Mesendoderm (in vitro differentiated cells): ENCODE measurements at regions not wholly inside any gene's neighbourhood (a gene's known extent, or its start where the extent isn't known, plus 50 kb on each side); places are given as distances from the start of the nearest gene placed in this dataset.
"Not testable (repeated sequence)": the region's sequence is repeated elsewhere in the genome, so short reads cannot be mapped to it uniquely, and the experiment has no call there.

Experiments
- DNase-seq: peaks from one replicate; pipeline ENCODE4 v3.0.0; 2013
- H2AK5ac ChIP-seq: 2 replicates; pipeline ENCODE4 v1.6.1; 2013; ENCODE audit warnings: low read length, inconsistent platforms
- H2BK120ac ChIP-seq: 2 replicates; pipeline ENCODE4 v1.6.1; 2013; ENCODE audit warnings: low read depth, mild to moderate bottlenecking, low read length, moderate library complexity, mixed read lengths
- H2BK15ac ChIP-seq: replicated peaks from 2 replicates; pipeline ENCODE4 v1.6.1; 2013; ENCODE audit warnings: low read depth, mild to moderate bottlenecking, moderate library complexity
- H2BK5ac ChIP-seq: 2 replicates; pipeline ENCODE4 v1.6.1; 2013; ENCODE audit warnings: low read length, inconsistent platforms
- H3K18ac ChIP-seq: 2 replicates; pipeline ENCODE4 v1.6.1; 2013; ENCODE audit warnings: mild to moderate bottlenecking, low read length, mixed read lengths
- H3K23ac ChIP-seq: one replicate; pipeline ENCODE4 v1.6.1; 2013; ENCODE audit warnings: low read length
- H3K27ac ChIP-seq: 2 replicates; pipeline ENCODE4 v1.5.1; 2013; ENCODE audit warnings: low read depth, mild to moderate bottlenecking, inconsistent platforms, low read length, moderate library complexity
- H3K27me3 ChIP-seq: 2 replicates; pipeline ENCODE4 v1.6.1; 2013; ENCODE audit warnings: low read length, control low read depth, mild to moderate bottlenecking, inconsistent platforms; ENCODE audit not compliant: insufficient read depth, poor library complexity
- H3K36me3 ChIP-seq: 2 replicates; pipeline ENCODE4 v1.6.1; 2013; ENCODE audit warnings: low read length, inconsistent platforms; ENCODE audit not compliant: control insufficient read depth, insufficient read depth
- H3K4ac ChIP-seq: one replicate; pipeline ENCODE4 v1.6.1; 2013; ENCODE audit warnings: low read depth, mild to moderate bottlenecking, low read length, moderate library complexity
- H3K4me1 ChIP-seq: 2 replicates; pipeline ENCODE4 v1.6.1; 2013; ENCODE audit warnings: low read depth, low read length, inconsistent platforms; ENCODE audit not compliant: control insufficient read depth
- H3K4me2 ChIP-seq: 2 replicates; pipeline ENCODE4 v1.6.1; 2013; ENCODE audit warnings: low read length
- H3K4me3 ChIP-seq: 2 replicates; pipeline ENCODE4 v1.5.1; 2013; ENCODE audit warnings: mild to moderate bottlenecking, low read length
- H3K56ac ChIP-seq: one replicate; pipeline ENCODE4 v1.6.1; 2013; ENCODE audit warnings: low read length
- H3K79me1 ChIP-seq: 2 replicates; pipeline ENCODE4 v1.6.1; 2013; ENCODE audit warnings: low read length, inconsistent platforms
- H3K79me2 ChIP-seq: 2 replicates; pipeline ENCODE4 v1.6.1; 2013; ENCODE audit warnings: mild to moderate bottlenecking, low read length; ENCODE audit not compliant: control insufficient read depth, insufficient read depth
- H3K9ac ChIP-seq: 2 replicates; pipeline ENCODE4 v1.6.1; 2013; ENCODE audit warnings: low read length, inconsistent platforms
- H4K5ac ChIP-seq: one replicate; pipeline ENCODE4 v1.6.1; 2013; ENCODE audit warnings: low read length
- H4K8ac ChIP-seq: one replicate; pipeline ENCODE4 v1.6.1; 2013; ENCODE audit warnings: low read depth, mild to moderate bottlenecking, control low read depth, low read length, moderate library complexity
- WGBS: extraction: QIAGEN DNeasy Blood & Tissue Kit; methylation state at CpG from one replicate; pipeline ENCODE4 v1.1.7; 2013; ENCODE audit warnings: low lambda C conversion rate, missing lambda C conversion rate; ENCODE audit not compliant: insufficient coverage; ENCODE audit errors: extremely low coverage; 5-methylcytosine and 5-hydroxymethylcytosine counted together

DNA sequence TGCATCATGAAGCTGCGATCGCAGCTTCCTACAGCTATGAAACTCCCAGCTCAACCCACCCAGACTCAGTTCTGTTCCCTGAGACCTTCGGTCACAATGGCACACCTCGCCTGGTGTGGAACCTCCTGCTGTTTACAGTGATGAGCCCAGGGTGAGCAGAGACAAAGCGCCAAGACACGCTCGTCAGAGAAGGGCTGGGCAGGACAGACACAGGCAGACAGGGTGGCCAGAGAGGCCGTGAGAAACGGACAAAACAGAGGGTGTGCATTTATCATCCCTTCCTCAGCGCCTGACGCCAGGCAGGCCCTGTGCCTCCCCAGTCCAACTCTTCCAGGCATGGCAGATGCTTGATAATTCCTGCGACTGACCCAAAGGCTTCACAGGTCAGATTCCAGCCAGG lies 324.5 kb downstream of the CACNA1B start:
- not testable (repeated sequence) for H2BK120ac ChIP-seq, DNase-seq, H3K79me1 ChIP-seq, H2BK15ac ChIP-seq, H3K4me2 ChIP-seq, H4K8ac ChIP-seq, H3K4ac ChIP-seq, H3K18ac ChIP-seq, H3K27ac ChIP-seq, H3K79me2 ChIP-seq, H2BK5ac ChIP-seq, H3K4me1 ChIP-seq, H4K5ac ChIP-seq, H3K4me3 ChIP-seq, H2AK5ac ChIP-seq, H3K56ac ChIP-seq, H3K27me3 ChIP-seq, H3K23ac ChIP-seq, H3K36me3 ChIP-seq, H3K9ac ChIP-seq
- no CpG with 5 or more reads among the region's 12 CpGs for WGBS

DNA sequence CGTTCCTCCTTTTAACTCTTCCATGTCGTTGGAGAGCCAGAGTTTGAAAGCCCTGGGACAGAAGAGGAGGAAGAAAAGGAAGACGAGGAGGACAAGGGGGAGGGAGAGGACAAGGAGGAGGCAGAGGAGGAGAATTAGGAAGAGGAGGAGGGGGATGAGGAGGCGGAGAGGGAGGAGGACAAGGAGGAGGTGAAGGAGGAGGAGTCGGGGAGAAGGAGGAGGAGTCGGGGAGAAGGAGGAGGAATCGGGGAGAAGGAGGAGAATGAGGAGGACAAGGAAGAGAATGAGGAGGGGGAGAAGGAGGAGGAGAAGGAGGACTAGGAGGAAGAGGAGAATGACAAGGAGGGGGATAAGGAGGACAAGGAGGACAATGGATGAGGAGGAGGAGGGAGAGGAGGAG lies 325.7 kb downstream of the CACNA1B start:
- H3K4ac ChIP-seq, H2AK5ac ChIP-seq, H3K36me3 ChIP-seq, H3K4me1 ChIP-seq, H3K18ac ChIP-seq, DNase-seq, H3K4me2 ChIP-seq, H2BK15ac ChIP-seq, H3K27me3 ChIP-seq, H2BK5ac ChIP-seq, H3K56ac ChIP-seq, H3K23ac ChIP-seq, H3K79me1 ChIP-seq, H3K4me3 ChIP-seq, H4K8ac ChIP-seq, H3K9ac ChIP-seq, H4K5ac ChIP-seq, H3K27ac ChIP-seq, H2BK120ac ChIP-seq, H3K79me2 ChIP-seq: not testable (repeated sequence)
- WGBS: 100% methylated on average over 3 of the region's 7 CpGs

DNA sequence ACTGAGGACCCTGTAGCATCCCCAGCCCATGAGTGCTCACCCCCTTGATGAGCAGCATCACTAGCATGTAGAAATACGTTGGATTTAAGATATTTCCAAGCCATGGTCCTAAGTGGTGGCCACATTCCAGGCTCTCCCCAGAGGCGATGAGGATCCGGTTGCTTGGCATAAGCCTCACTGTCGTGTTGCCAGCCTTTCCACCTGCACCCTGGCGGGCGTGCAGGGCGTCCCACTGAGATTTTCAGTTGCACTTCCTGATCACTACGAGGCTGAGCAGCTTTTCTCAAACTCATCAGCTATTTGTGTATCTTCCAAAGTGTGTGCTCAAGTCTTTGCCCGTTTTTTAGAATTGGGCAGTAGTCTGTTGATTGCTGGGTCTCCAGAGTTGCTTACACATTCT lies 326.3 kb downstream of the CACNA1B start:
- H3K79me2 ChIP-seq, H2AK5ac ChIP-seq, H3K36me3 ChIP-seq, H3K4me3 ChIP-seq, H3K23ac ChIP-seq, H2BK120ac ChIP-seq, H3K56ac ChIP-seq, H3K79me1 ChIP-seq, H3K18ac ChIP-seq, H3K9ac ChIP-seq, H2BK15ac ChIP-seq, H4K8ac ChIP-seq, H2BK5ac ChIP-seq, H3K4me1 ChIP-seq, DNase-seq, H3K4me2 ChIP-seq, H3K27ac ChIP-seq, H4K5ac ChIP-seq, H3K27me3 ChIP-seq, H3K4ac ChIP-seq: not testable (repeated sequence)
- no CpG with 5 or more reads among the region's 9 CpGs for WGBS

DNA sequence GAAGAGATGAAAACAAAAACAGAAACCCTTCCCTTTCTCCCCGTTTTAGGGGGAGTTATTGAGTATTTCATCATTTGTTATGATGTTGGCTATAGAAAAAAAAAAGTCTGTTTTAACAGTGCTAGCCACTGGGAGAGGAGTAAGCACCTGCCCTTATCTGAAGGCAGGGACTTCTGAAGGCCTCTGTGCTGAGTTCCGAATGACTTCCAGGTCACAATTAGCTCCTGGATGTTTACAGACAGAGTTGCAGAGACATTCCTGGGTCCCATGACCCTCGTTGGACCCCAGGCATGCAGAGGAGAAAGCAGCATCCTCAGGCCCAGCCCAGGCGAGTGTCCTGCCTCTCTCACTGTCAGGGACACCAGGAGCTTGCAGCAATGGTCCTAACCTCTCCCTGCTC lies 328.5 kb downstream of the CACNA1B start:
- H2AK5ac ChIP-seq, H2BK120ac ChIP-seq, H3K18ac ChIP-seq, H2BK15ac ChIP-seq, H4K8ac ChIP-seq, H3K36me3 ChIP-seq, DNase-seq, H3K79me2 ChIP-seq, H3K4me3 ChIP-seq, H3K27ac ChIP-seq, H3K56ac ChIP-seq, H3K4ac ChIP-seq, H3K23ac ChIP-seq, H3K79me1 ChIP-seq, H4K5ac ChIP-seq, H3K27me3 ChIP-seq, H3K9ac ChIP-seq, H2BK5ac ChIP-seq, H3K4me1 ChIP-seq, H3K4me2 ChIP-seq: not testable (repeated sequence)
- no CpG with 5 or more reads among the region's 4 CpGs for WGBS

DNA sequence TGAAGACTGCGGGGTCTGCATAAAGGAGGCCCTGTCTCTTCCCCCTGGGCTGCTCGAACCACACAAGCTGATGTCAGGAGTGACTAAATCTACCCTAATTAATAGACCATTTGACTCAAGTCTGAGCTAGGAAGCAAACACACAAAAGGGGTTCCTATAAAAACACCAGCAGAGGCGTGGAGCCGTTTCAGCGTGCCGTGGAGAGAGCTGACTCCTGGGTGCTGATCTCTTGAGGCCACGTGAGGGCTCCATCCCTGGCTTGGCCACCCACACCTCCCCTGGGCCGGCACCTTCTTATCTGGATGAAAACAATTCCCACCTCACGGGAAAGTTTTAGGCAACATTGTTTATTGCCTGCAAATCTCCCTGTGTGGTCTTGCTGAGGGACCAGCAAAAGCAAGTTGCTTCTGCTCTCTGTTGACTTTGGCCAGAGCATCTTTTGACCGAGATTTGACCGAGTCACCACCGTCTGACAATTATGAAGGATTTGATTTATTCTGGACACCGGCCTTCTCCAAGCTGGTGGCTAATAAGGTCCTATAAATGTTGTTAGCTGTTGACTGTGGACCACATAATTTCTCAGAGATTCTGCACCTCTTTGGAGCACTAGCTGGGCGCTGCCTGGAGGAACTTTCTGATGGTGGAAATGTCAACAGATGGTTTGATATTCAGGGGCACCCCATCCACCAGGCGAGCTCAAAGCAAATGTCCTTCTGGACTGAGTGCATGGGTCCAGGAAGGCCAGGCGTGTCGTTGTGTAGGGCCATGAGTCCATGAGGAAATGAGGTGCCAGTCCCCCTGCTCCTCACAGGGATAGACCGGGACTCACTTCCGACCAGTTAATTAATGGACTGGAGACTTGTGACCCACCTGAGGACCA lies 330.0 kb downstream of the CACNA1B start:
- H3K4ac ChIP-seq, H3K23ac ChIP-seq, H4K5ac ChIP-seq, H3K79me2 ChIP-seq, H3K9ac ChIP-seq, H3K56ac ChIP-seq, DNase-seq, H2BK15ac ChIP-seq, H3K27ac ChIP-seq, H3K36me3 ChIP-seq, H2BK5ac ChIP-seq, H3K27me3 ChIP-seq, H3K79me1 ChIP-seq, H4K8ac ChIP-seq, H3K4me1 ChIP-seq, H2AK5ac ChIP-seq, H3K4me2 ChIP-seq, H3K18ac ChIP-seq, H2BK120ac ChIP-seq, H3K4me3 ChIP-seq: not testable (repeated sequence)
- WGBS: no CpG with 5 or more reads among the region's 19 CpGs
